ENCODE measurements at regions not wholly inside any gene's neighbourhood (a gene's known extent, or its start where the extent isn't known, plus 50 kb on each side); places are given as distances from the start of the nearest gene placed in this dataset.
A peak's percentile ranks its signal among the peaks of the same experiment; 100 is the strongest.
"Not testable (repeated sequence)": the region's sequence is repeated elsewhere in the genome, so short reads cannot be mapped to it uniquely, and the experiment has no call there.

DNA sequence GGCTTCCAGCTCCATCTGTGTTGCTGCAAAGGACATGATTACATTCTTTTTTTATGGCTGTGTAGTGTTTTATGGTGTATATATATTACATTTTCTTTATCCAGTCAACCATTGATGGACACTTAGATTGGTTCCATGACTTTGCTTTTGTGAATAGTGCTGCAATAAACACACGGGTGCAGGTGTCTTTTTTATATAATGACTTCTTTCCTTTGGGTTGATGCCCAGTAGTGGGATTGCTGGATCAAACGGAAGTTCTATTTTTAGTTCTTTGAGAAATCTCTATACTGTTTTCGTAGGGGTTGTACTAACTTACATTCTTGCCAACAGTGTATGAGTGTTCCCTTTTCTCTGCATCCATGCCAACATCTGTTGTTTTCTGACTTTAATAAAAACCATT lies 189.7 kb downstream of the ACTR3B start:
- no peak for DNase-seq (ENCODE audit: low spot score)

DNA sequence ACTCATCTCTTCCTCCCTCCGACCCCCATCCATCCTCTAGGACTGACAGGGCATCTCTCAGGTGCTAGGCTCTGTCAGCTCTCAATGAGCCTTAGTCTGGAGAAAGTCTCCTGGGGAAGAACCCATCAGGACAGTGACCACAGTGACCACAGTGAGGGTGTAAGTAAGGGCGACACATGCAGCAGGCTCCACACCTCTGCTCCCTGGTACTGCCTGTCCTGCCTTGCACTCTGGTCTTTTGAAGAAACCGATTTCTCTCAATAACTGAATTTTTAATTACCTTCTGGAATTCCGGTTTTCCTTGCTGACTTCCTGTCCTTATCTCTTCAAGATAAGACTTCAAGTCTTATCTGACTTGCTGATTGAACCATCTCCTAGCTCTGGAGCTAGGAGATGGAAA lies 190.2 kb downstream of the ACTR3B start:
- no peak for DNase-seq (ENCODE audit: low spot score)

DNA sequence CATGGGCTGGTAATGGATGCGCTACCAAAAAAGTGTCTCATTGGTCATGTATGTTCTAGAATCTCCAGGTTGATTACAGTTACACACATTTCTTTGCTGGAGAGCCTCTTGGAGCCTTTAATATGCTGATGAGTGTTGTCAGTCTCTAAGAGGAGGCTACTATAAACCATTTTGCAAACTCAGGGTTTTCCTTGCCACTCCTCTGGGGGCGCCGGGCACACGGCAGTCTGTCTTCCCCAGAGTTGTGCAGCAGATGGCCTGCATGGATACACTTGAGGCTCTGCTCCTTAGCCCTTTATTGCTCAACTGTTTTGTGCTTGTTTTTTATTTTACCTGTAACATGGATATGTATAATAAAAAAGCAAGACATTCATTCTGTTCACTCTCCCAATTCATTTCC lies 196.5 kb downstream of the ACTR3B start:
- DNase-seq (ENCODE audit: low spot score), result no peak

DNA sequence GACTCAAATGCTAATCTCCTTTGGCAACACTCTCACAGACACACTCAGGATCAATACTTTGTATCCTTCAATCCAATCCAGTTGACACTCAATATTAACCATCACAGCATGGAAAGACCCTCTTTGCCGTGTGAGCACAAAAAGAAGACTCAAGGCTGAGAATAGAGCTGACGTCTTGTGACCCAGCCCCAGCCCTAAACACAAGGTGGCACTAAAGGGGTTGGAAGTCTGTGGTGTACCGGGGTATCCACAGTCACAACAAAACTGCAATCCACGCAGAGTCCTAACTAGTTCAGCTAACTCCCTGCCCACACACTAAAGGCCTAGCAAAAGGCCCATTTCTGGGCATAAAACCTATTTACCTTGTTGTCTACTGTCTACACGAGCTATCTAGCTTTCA lies 200.1 kb downstream of the ACTR3B start:
- DNase-seq (ENCODE audit: low spot score), result no peak

DNA sequence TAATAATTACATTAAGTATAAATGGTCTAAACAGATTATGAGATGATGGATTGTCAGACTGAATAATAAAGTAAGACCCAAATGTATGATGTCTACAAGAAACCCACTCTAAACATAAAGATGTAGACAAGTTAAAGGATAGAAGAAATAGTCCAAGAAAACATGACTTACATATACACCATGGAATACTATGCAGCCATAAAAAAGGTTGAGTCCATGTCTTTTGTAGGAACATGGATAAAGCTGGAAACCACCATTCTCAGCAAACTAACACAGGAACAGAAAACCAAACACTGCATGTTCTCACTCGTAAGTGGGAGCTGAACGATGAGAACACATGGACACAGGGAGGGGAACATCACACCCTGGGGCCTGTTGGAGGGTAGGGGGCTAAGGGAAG lies 202.2 kb downstream of the ACTR3B start:
- DNase-seq (ENCODE audit: low spot score), result not testable (repeated sequence)

DNA sequence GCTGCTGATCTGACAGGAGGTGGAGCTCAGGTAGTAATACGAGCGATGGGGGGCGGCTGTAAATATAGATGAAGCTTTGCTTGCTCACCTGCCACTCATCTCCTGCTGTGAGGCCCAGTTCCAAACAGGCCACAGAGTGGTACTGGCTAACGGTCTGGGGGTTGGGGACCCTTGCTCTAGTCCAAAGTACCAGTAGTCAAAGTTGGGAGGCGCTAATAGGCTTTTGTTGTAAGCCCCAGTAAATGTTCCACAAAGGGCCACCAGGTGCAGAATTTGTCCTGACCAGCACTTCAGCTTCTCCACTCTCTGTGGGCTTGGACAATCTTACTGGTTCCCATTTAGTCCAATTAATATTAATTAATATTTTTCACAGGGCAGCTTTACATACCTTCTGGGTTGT lies 206.6 kb downstream of the ACTR3B start:
- DNase-seq (ENCODE audit: low spot score), result no peak

DNA sequence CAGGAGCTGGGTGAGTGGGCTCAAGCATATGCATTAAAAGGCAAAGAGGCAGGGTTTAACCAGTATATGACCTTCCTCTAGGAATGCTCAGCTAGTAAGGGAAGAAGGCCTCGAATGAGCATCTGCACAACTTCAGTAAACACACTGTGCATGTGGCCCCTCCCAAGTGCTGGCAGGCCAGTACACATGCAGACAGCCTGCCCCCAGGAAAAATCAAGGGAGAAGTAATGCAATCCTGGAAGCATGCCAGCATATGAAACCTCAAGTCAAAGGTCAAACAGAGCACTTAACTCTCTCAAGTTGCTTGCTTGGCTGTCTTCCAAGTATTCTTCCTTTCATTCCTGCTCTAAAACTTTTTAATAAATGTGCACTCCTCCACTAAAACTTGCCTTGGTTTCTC lies 208.4 kb downstream of the ACTR3B start:
- DNase-seq (ENCODE audit: low spot score), result no peak

DNA sequence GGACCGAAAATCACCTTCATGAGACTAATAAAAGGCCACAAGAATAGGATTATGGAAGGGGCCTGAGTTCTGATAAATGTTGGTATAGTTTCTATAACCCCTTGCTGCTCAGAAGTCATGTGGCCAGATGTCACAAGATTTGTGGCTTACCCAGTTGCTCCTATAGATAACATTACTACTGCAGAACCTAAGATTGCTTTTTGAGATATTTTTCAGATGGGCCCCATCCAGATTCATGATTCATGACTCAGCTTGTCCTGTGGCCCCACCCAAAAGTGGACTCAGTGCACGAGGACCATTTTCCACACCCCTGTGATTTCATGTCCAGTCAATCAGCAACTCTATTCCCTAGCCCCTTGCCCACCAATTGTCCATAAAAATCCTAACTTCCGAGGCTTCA lies 209.0 kb downstream of the ACTR3B start:
- DNase-seq (ENCODE audit: low spot score), result no peak

DNA sequence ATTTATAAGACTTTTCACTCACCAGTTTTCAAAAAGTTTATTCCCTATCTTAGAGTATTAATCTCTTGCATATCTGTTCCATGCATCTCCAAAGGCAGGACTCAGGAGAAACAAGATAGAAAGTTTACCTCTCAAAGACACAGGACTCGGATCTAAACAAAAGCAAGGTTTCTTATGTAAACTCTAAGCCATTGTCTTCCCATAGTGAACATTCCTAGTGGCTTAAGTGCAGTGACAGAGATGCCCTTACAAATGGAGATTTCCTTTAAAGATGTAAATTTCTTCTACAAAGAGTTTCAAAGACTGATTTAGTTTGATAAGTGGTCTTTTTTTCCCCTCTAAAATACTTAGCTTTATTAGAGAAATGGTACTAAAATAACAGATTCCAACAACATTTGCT lies 209.8 kb downstream of the ACTR3B start:
- DNase-seq (ENCODE audit: low spot score), result no peak

DNA sequence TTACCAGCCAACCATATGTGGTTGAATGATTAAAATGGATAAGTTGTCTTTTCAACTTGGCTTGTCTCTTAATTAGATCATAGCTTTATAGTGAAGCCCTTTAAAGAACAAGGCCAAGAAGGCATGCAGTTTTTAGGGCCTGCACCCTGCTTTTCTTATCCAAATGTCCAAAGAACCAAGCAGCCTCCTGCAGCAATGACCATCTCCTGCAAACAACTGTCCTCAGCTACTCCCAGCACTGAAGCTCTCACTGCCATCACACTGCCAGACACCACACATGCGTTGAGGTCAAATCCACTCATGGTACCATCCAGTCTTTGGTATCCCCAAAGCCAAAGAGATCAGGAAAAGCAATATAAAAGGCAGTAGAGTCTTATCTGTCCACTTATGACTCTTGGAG lies 210.3 kb downstream of the ACTR3B start:
- no peak for DNase-seq (ENCODE audit: low spot score)

DNA sequence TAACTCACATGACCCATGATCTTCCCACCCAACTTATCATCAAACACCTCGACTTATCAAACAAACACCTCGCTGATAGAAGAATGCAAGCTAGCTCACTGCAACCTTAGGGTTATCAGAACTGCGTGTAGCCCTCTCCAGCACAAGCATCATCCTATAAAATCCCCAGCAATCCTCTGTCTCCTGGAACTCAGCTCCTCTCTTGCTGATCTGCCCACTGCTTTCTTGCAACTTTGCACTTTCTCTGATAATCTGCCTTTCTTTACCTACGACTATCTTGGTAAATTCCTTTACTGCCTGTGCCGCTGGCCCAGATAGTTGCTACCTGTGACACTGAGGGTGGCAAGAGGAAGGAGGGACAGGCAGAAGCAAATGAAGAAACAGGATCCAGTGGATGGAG lies 210.9 kb downstream of the ACTR3B start:
- no peak for DNase-seq (ENCODE audit: low spot score)

DNA sequence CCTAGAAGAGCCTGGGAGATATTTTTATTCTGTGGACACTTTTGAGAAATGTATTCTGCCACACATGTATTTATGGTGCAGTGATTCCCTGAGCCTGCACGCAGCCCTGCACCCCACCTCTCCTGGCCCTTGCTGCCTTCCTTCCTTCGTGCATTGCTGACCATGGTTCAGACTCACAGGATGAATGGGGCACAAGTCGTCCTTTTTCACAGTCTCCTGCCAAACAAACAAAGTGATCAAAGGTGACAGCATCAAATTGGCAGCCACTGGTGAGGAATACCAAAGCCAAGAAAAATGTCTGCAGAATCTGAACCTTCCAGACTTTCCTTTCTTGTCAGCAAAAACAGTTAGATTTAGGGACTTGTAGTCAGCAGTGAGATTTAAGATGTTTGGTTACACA lies 215.0 kb downstream of the ACTR3B start:
- DNase-seq (ENCODE audit: low spot score), result no peak

DNA sequence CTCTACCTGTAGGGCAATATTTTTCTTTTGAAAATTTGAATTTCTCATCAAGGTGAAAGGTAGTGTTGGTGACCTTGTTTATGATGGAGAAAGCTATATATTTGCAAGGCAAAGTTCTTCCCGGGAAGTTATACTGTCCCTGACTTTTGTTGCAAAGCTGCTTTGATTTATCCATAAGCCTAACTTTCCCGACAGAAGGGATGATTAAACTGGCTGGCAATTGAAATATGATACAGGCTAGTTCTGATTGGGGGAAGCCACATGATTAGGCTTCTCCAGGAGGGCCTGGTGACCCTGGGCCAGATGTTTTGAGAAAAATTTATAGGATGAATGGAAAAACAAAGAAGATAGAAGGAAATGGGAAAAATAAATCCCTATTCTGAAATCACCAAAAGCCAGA lies 215.5 kb downstream of the ACTR3B start:
- DNase-seq (ENCODE audit: low spot score), result no peak

DNA sequence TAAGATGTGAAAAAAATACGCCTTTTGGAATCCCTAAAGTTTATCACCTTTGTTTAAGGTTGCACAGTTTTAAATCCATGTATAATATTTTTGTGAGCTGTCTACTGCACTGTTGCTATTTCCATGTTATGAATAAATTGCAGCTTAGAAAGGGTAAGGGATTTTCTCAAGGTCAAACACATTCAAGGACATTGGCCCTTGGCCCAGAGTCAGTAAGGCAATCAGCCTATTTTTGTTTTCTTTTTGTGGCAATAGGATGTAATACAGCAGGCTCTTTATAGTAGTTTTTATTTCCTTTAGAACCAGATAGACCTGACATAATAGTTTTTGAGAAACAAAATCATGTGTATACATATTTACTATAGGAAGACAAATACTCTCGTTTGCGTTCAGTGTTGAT lies 219.8 kb downstream of the ACTR3B start:
- DNase-seq (ENCODE audit: low spot score), result no peak

DNA sequence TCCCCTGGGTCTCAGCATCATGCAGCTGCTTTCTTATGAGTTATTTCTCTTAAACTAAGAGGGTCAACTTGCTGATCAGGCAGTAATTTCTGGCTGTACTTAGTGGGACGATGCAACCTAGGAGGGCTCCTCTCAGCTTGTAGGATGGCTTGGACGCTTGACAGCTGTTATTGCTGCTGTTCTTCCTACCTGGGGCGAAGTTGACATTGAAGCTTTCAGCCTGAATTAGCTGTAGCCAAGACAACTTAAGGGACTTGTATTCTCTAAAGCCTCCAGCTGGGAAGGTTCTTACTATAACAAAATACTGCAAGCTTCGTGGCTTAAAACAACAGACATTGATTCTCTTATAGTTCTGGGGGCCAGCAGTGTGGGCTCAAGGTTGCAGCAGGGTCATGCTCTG lies 224.9 kb downstream of the ACTR3B start:
- no peak for DNase-seq (ENCODE audit: low spot score)

DNA sequence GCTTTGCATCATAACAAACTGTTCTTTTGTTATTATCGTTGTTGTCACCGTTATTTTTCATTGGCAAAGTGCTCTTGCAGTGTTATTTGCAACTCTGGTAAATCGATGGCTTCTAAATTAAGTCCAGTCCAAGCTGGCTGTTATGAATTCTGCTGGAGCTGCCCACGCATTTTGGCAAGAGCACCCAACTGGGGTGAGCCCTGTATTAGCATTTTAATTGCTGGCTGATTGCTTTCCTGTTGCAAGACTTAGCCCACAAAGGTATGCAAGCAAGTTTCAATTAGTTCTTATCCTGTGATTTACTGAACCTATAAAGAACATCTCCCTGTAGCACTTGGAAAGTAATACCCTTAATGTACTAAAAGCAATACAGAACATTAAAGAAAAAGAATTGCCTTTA lies 226.8 kb downstream of the ACTR3B start:
- DNase-seq (ENCODE audit: low spot score), result no peak

DNA sequence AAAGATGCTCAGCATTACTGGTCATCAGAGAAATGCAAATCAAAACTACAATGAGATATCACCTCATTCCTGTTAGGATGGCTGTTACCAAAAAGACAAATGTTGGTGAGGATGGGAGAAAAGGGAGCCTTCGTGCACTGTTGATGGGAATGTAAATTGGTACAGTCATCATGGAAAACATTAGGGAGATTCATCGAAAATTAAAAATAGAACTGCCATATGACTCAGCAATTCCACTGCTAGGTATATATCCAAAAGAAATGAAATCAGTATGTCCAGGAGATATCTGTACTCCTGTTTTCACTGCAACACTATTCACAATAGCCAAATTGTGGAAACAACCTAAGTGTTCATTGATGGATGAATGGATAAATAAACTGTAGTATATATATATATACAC lies 228.1 kb downstream of the ACTR3B start:
- DNase-seq (ENCODE audit: low spot score), result no peak

DNA sequence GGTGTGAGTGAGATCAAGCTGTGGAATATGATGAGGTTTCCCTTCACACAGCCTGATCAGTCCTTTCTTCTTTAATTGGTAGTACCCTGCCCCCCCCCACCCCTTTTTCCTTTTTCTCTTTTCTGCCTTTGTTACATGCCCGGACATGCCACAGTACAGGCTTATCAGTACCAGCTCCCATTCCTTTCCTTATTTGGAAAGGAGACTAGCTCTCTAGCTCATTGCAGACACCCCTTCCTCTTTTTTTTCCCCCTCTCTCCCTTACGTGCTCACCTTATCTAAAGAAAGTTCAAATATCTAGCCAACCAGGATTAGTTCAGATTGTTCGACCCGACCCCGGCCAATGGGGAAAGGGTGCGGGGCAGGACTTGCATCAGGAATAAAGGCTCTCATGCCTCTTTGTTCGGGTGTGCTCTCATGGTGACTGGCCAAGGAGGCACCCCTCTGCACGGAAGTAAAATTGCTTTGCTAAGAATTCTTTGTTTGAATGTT lies 230.4 kb downstream of the ACTR3B start:
- DNase-seq (ENCODE audit: low spot score), result peak; percentile 64

DNA sequence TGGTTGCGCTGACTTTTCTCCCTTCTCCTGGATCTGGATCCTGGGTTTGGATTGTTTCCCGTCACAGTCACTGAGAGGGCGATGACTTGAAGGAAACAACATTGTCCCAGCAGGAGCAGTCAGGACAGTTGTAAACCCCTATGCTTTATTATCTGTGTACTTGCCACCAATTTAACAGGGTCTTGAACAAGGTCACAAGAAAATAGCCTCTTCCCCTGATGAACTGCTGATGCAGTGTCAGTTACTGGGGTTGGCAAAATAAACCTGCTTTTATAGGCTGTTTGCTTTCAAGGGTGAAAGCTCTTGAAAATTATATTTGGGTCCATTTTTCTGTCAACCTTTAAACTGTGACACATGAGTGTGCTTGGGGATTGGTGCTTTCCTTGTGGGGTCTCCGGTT lies 238.9 kb downstream of the ACTR3B start:
- no peak for DNase-seq (ENCODE audit: low spot score)

DNA sequence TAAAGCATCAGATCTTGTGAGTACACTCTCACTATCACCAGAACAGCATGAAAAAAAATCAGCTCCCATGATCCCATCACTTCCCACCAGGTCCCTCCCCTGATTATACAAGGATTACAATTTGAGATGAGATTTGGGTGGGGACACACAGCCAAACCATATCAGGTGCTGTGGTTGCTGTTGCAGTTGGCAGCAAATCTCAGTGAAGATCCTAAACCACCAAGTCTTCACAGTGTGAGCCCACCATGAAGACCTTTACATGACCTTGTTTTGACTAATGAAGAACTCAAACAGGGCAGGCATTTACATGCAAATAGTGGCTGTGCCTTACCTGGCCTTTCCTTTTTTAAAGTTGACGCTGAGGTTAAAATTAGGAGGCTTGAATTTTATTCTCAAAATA lies 242.6 kb downstream of the ACTR3B start:
- DNase-seq (ENCODE audit: low spot score), result no peak

DNA sequence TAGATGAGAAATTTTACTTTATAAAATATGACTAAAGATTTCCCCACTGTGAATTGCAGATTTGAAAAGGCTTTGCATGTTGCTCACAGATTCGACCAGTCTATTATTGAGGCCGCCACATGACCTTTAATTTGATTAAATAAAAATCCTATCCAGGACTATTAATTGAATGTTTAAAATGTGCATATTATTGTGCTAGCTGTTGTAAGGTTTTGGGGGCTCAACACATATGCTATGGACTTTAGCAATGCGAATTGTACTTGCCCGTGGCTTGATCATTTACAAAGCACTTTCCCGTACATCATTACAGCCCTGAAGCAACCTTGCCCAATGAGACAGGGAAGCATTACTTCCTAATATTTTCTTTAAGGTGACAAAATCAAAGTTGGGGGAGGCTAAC lies 243.0 kb downstream of the ACTR3B start:
- no peak for DNase-seq (ENCODE audit: low spot score)

DNA sequence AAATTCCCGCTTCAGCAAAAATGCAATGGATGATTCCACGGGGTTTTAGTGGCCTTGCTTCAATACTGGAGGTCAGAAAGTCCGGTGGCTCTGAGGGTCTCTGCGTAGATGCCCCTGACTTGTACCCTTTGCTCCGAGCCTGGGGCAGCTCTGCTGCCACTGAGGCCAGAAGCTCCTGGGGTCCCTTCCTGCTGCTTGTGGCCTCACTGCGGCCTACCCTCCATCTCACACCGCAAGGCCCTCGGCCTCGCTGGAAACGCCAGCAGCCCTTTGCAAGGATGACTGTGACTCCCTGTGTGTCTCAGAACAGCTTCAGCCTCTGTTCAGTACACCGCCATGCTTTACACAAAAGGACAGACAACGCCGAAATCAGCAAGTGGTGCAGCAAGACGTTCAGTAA lies 244.8 kb downstream of the ACTR3B start:
- no peak for DNase-seq (ENCODE audit: low spot score)

DNA sequence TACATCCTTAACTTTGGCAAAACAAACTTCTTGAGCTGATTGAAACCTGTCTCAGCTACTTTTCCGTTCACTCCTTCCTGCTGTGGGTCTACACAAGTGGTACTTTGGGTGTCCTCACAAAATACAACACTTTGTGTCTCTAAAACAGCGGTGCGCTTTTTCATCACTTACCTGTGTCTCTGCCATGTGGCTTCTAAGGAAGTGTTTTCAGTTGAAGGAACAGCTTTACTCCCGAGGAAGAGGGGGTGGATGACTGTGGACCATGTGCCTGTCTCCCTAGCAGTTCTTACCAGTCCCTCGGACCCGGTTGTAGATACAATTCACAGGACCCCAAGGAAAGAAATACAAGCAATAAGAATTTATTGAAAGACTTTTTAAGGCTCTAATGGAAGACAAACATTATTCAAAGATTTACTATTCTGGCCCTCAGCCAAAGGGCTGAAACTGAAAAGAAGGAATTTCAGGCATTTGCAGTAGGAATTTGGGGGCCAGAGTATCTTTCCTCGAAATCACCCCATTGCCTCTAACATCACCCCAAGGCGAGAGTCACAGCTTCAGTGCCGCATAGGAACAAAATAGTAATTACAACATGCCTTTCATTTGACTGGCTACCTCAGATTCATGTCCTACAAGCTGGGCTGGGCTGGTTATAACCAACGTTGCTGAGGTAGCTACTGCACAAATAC lies 246.3 kb downstream of the ACTR3B start:
- DNase-seq (ENCODE audit: low spot score), result no peak

DNA sequence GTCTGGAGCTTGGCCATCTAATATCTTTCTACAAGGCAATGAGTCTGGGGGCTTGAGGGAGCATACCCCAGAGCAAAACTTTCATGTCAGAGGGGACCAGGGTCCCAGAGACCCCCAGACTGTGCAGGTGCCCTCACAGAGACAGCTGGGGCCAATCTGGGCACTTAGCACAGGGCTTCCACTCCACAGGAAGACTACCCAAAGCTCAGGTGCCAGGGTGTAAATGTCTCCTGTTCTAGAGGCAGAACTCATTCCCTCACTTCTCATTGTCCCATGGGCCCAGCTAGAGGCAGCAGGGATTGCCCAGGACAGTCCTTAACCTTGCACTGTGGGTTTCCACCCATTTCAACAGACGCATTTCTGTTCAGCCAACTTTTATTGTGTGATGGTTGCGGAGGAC lies 246.9 kb downstream of the ACTR3B start:
- DNase-seq (ENCODE audit: low spot score), result no peak

DNA sequence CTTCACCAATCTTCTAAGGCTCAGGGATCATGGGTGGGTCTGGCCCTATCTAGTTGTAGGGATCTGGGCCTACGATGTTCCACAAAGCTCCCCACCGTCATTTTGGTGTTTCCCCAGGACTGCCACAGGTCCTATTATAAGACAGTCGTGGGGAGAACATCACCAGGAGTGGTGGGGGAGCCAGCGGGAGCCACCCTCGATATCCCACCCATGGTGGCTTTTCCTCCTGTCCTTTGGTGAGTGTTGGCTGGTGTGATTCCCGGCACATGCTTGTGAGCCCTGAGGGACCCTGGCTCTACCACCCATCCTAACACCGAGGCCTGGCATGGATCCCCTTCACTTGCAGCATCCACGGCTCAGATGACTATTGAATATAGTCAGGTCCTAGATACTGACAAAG lies 247.4 kb downstream of the ACTR3B start:
- DNase-seq (ENCODE audit: low spot score), result no peak
